ENCODE measurements at regions not wholly inside any gene's neighbourhood (a gene's known extent, or its start where the extent isn't known, plus 50 kb on each side); places are given as distances from the start of the nearest gene placed in this dataset.

GRCh38 chr11:131311776-131312514, 58.5 kb upstream of the NTM start:
- TF ChIP-seq CTCF (IDR thresholded peaks at IDR 0.05) (no peak), REST (IDR thresholded peaks at IDR 0.05; ENCODE audit: insufficient read depth in 1 of 2, low read depth in 2 of 2, low read length in 1 of 2) (no peak), POLR2AphosphoS5 (IDR thresholded peaks at IDR 0.05; ENCODE audit: low read depth, low read length) (no peak)
